ENCODE measurements at regions not wholly inside any gene's neighbourhood (a gene's known extent, or its start where the extent isn't known, plus 50 kb on each side); places are given as distances from the start of the nearest gene placed in this dataset.
A peak's percentile ranks its signal among the peaks of the same experiment; 100 is the strongest.
"Not testable (repeated sequence)": the region's sequence is repeated elsewhere in the genome, so short reads cannot be mapped to it uniquely, and the experiment has no call there.

- no peak for TF ChIP-seq JUND (IDR thresholded peaks at IDR 0.05; ENCODE audit: low read depth)
- in situ Hi-C loops (cut with HindIII; ENCODE audit: low pct_unique_long_range_greater_than_20kb, low sequenced_read_pairs) = no loop called here
- no peak for DNase-seq (ENCODE audit: low read depth in 1 of 2, low spot score in 1 of 2)
These were observed 474.1 kb upstream of the TUSC1 start for GRCh38 chr9:26152350-26152749.

GRCh38 chr9:26148128-26148527, 469.9 kb upstream of the TUSC1 start:
- in situ Hi-C loops (cut with HindIII; ENCODE audit: low pct_unique_long_range_greater_than_20kb, low sequenced_read_pairs) = no loop called here
- no peak for DNase-seq (ENCODE audit: low read depth in 1 of 2, low spot score in 1 of 2)
- TF ChIP-seq JUND (IDR thresholded peaks at IDR 0.05; ENCODE audit: low read depth) = no peak

GRCh38 chr9:26145938-26146337, 467.7 kb upstream of the TUSC1 start:
- TF ChIP-seq JUND (IDR thresholded peaks at IDR 0.05; ENCODE audit: low read depth) = no peak
- peak in 1 of 2 experiments; percentile 24 for DNase-seq (ENCODE audit: low read depth in 1 of 2, low spot score in 1 of 2)
- in situ Hi-C loops (cut with HindIII; ENCODE audit: low pct_unique_long_range_greater_than_20kb, low sequenced_read_pairs) = no loop called here

- no peak for DNase-seq (ENCODE audit: low read depth in 1 of 2, low spot score in 1 of 2)
- in situ Hi-C loops (cut with HindIII; ENCODE audit: low pct_unique_long_range_greater_than_20kb, low sequenced_read_pairs) = no loop called here
- TF ChIP-seq JUND (IDR thresholded peaks at IDR 0.05; ENCODE audit: low read depth) = no peak
These were observed 464.4 kb upstream of the TUSC1 start for GRCh38 chr9:26142631-26143030.

- no peak for TF ChIP-seq JUND (IDR thresholded peaks at IDR 0.05; ENCODE audit: low read depth)
- in situ Hi-C loops (cut with HindIII; ENCODE audit: low pct_unique_long_range_greater_than_20kb, low sequenced_read_pairs) = no loop called here
- no peak for DNase-seq (ENCODE audit: low read depth in 1 of 2, low spot score in 1 of 2)
These were observed 464.0 kb upstream of the TUSC1 start for GRCh38 chr9:26142201-26142600.

- TF ChIP-seq JUND (IDR thresholded peaks at IDR 0.05; ENCODE audit: low read depth) = no peak
- in situ Hi-C loops (cut with HindIII; ENCODE audit: low pct_unique_long_range_greater_than_20kb, low sequenced_read_pairs) = no loop called here
- no peak for DNase-seq (ENCODE audit: low read depth in 1 of 2, low spot score in 1 of 2)
These were observed 455.3 kb upstream of the TUSC1 start for GRCh38 chr9:26133537-26133936.

- no peak for DNase-seq (ENCODE audit: low read depth in 1 of 2, low spot score in 1 of 2)
- no peak for TF ChIP-seq JUND (IDR thresholded peaks at IDR 0.05; ENCODE audit: low read depth)
- in situ Hi-C loops (cut with HindIII; ENCODE audit: low pct_unique_long_range_greater_than_20kb, low sequenced_read_pairs) = no loop called here
These were observed 454.6 kb upstream of the TUSC1 start for GRCh38 chr9:26132746-26133312.

- DNase-seq (ENCODE audit: low read depth in 1 of 2, low spot score in 1 of 2) = no peak
- no peak for TF ChIP-seq JUND (IDR thresholded peaks at IDR 0.05; ENCODE audit: low read depth)
- in situ Hi-C loops (cut with HindIII; ENCODE audit: low pct_unique_long_range_greater_than_20kb, low sequenced_read_pairs) = no loop called here
These were observed 453.6 kb upstream of the TUSC1 start for GRCh38 chr9:26131886-26132285.

GRCh38 chr9:26129217-26129616, 451.0 kb upstream of the TUSC1 start:
- DNase-seq (ENCODE audit: low read depth in 1 of 2, low spot score in 1 of 2) = no peak
- TF ChIP-seq JUND (IDR thresholded peaks at IDR 0.05; ENCODE audit: low read depth) = no peak
- in situ Hi-C loops (cut with HindIII; ENCODE audit: low pct_unique_long_range_greater_than_20kb, low sequenced_read_pairs) = no loop called here

GRCh38 chr9:26125693-26126092, 447.4 kb upstream of the TUSC1 start:
- DNase-seq (ENCODE audit: low read depth in 1 of 2, low spot score in 1 of 2) = no peak
- TF ChIP-seq JUND (IDR thresholded peaks at IDR 0.05; ENCODE audit: low read depth) = no peak
- in situ Hi-C loops (cut with HindIII; ENCODE audit: low pct_unique_long_range_greater_than_20kb, low sequenced_read_pairs) = no loop called here

GRCh38 chr9:26116085-26116484, 437.8 kb upstream of the TUSC1 start:
- DNase-seq (ENCODE audit: low read depth in 1 of 2, low spot score in 1 of 2); in situ Hi-C loops (cut with HindIII; ENCODE audit: low pct_unique_long_range_greater_than_20kb, low sequenced_read_pairs): not testable (repeated sequence)

- no peak for TF ChIP-seq JUND (IDR thresholded peaks at IDR 0.05; ENCODE audit: low read depth)
- no peak for DNase-seq (ENCODE audit: low read depth in 1 of 2, low spot score in 1 of 2)
- in situ Hi-C loops (cut with HindIII; ENCODE audit: low pct_unique_long_range_greater_than_20kb, low sequenced_read_pairs) = no loop called here
These were observed 434.5 kb upstream of the TUSC1 start for GRCh38 chr9:26112724-26113123.

GRCh38 chr9:26086396-26086795, 408.2 kb upstream of the TUSC1 start:
- DNase-seq (ENCODE audit: low read depth in 1 of 2, low spot score in 1 of 2) = no peak
- in situ Hi-C loops (cut with HindIII; ENCODE audit: low pct_unique_long_range_greater_than_20kb, low sequenced_read_pairs) = no loop called here
- no peak for TF ChIP-seq JUND (IDR thresholded peaks at IDR 0.05; ENCODE audit: low read depth)

- no peak for TF ChIP-seq JUND (IDR thresholded peaks at IDR 0.05; ENCODE audit: low read depth)
- in situ Hi-C loops (cut with HindIII; ENCODE audit: low pct_unique_long_range_greater_than_20kb, low sequenced_read_pairs) = no loop called here
- DNase-seq (ENCODE audit: low read depth in 1 of 2, low spot score in 1 of 2) = no peak
These were observed 403.6 kb upstream of the TUSC1 start for GRCh38 chr9:26081847-26082246.
